H9 (cell line): ENCODE measurements at regions not wholly inside any gene's neighbourhood (a gene's known extent, or its start where the extent isn't known, plus 50 kb on each side); places are given as distances from the start of the nearest gene placed in this dataset.

Source experiments
- DNase-seq: peaks from one replicate; pipeline ENCODE4 v3.0.0-alpha.2; 2017
- H2AFZ ChIP-seq: one replicate; pipeline ENCODE4 v1.6.1; 2013; ENCODE audit warnings: mild to moderate bottlenecking, low read length, control low read depth, moderate library complexity
- H2AK5ac ChIP-seq: 2 replicates; pipeline ENCODE4 v1.6.1; 2013; ENCODE audit warnings: low read length, control low read depth, mixed read lengths; ENCODE audit not compliant: insufficient read length
- H2BK120ac ChIP-seq: one replicate; pipeline ENCODE4 v1.6.1; 2013; ENCODE audit warnings: low read depth, mild to moderate bottlenecking, low read length, control low read depth, inconsistent platforms; ENCODE audit not compliant: poor library complexity, severe bottlenecking
- H2BK12ac ChIP-seq: 2 replicates; pipeline ENCODE4 v1.6.1; 2013; ENCODE audit warnings: low read length, control low read depth, mixed read lengths, low read depth; ENCODE audit not compliant: insufficient read length
- H2BK15ac ChIP-seq: 2 replicates; pipeline ENCODE4 v1.6.1; 2013; ENCODE audit warnings: low read depth, low read length, control low read depth
- H2BK20ac ChIP-seq: one replicate; pipeline ENCODE4 v1.6.1; 2013; ENCODE audit warnings: low read depth, mild to moderate bottlenecking, low read length, control low read depth, inconsistent platforms; ENCODE audit not compliant: poor library complexity, severe bottlenecking
- H2BK5ac ChIP-seq: 2 replicates; pipeline ENCODE4 v1.6.1; 2013; ENCODE audit warnings: low read length, control low read depth, mixed read lengths; ENCODE audit not compliant: insufficient read length
- H3K14ac ChIP-seq: 2 replicates; pipeline ENCODE4 v1.6.1; 2013; ENCODE audit warnings: low read length, control low read depth; ENCODE audit not compliant: insufficient read depth
- H3K18ac ChIP-seq: 2 replicates; pipeline ENCODE4 v1.6.1; 2013; ENCODE audit warnings: low read depth, mild to moderate bottlenecking, mixed read lengths, low read length, control low read depth; ENCODE audit not compliant: insufficient read length
- H3K23ac ChIP-seq: 2 replicates; pipeline ENCODE4 v1.6.1; 2013; ENCODE audit warnings: low read length, control low read depth, mixed read lengths, low read depth; ENCODE audit not compliant: insufficient read length
- H3K23me2 ChIP-seq: 2 replicates; pipeline ENCODE4 v1.6.1; 2013; ENCODE audit warnings: low read depth, mild to moderate bottlenecking, mixed read lengths, low read length, control low read depth; ENCODE audit not compliant: insufficient read length, poor library complexity, severe bottlenecking
- H3K27ac ChIP-seq: 2 replicates; pipeline ENCODE4 v1.5.1; 2013; ENCODE audit warnings: low read length, control low read depth, mixed read lengths, low read depth; ENCODE audit not compliant: insufficient read length
- H3K27me3 ChIP-seq: 2 replicates; pipeline ENCODE4 v1.6.1; 2013; ENCODE audit warnings: low read length, control low read depth, inconsistent platforms; ENCODE audit not compliant: insufficient read depth
- H3K4ac ChIP-seq: 2 replicates; pipeline ENCODE4 v1.6.1; 2013; ENCODE audit warnings: low read depth, mild to moderate bottlenecking, control low read depth, inconsistent platforms, low read length, moderate library complexity
- H3K4me1 ChIP-seq: 2 replicates; pipeline ENCODE4 v1.6.1; 2013; ENCODE audit warnings: low read length, control low read depth, inconsistent platforms; ENCODE audit not compliant: insufficient read depth
- H3K4me2 ChIP-seq: 2 replicates; pipeline ENCODE4 v1.6.1; 2013; ENCODE audit warnings: low read length, control low read depth, mixed read lengths; ENCODE audit not compliant: insufficient read length, insufficient read depth
- H3K56ac ChIP-seq: 2 replicates; pipeline ENCODE4 v1.6.1; 2013; ENCODE audit warnings: low read depth, mild to moderate bottlenecking, mixed read lengths, low read length, control low read depth; ENCODE audit not compliant: insufficient read length
- H3K79me1 ChIP-seq: 2 replicates; pipeline ENCODE4 v1.6.1; 2013; ENCODE audit warnings: low read depth, mild to moderate bottlenecking, moderate library complexity, low read length, control low read depth, inconsistent platforms; ENCODE audit not compliant: insufficient read depth, poor library complexity, severe bottlenecking
- H3K79me2 ChIP-seq: 2 replicates; pipeline ENCODE4 v1.6.1; 2013; ENCODE audit warnings: low read length, control low read depth, inconsistent platforms; ENCODE audit not compliant: insufficient read depth
- H3K9ac ChIP-seq: 2 replicates; pipeline ENCODE4 v1.6.1; 2013; ENCODE audit warnings: low read length, control low read depth, mixed read lengths; ENCODE audit not compliant: insufficient read length; ENCODE audit errors: extremely low read depth
- H3K9me3 ChIP-seq: one replicate; pipeline ENCODE4 v1.6.1; 2013; ENCODE audit warnings: low read depth, low read length, inconsistent platforms; ENCODE audit not compliant: control insufficient read depth
- H3T11ph ChIP-seq: one replicate; pipeline ENCODE4 v1.6.1; 2013; ENCODE audit warnings: mild to moderate bottlenecking, low read length, control low read depth, inconsistent platforms
- H4K20me1 ChIP-seq: one replicate; pipeline ENCODE4 v1.6.1; 2013; ENCODE audit not compliant: control insufficient read depth, insufficient read length, insufficient read depth
- H4K5ac ChIP-seq: 2 replicates; pipeline ENCODE4 v1.6.1; 2013; ENCODE audit warnings: low read depth, mild to moderate bottlenecking, mixed read lengths, low read length, control low read depth; ENCODE audit not compliant: insufficient read length
- H4K8ac ChIP-seq: replicated peaks from 2 replicates; pipeline ENCODE4 v1.6.1; 2013; ENCODE audit warnings: low read length, control low read depth, mixed read lengths, low read depth; ENCODE audit not compliant: insufficient read length
- H4K91ac ChIP-seq: 2 replicates; pipeline ENCODE4 v1.6.1; 2013; ENCODE audit warnings: low read depth, mild to moderate bottlenecking, moderate library complexity, mixed read lengths, low read length, control low read depth; ENCODE audit not compliant: insufficient read length
- H3K27ac Mint-ChIP-seq, 3 experiments: 2 replicates in 2 of 3; 3 replicates in 1 of 3; pipeline ENCODE4 v1.8.0; 2020 to 2021; ENCODE audit warnings: mixed read lengths in 3 of 3, mild to moderate bottlenecking in 1 of 3, moderate library complexity in 1 of 3
- H3K27me3 Mint-ChIP-seq: 2 replicates; pipeline ENCODE4 v1.8.0; 2021; ENCODE audit warnings: low read depth, mild to moderate bottlenecking, moderate library complexity, mixed read lengths
- H3K36me3 Mint-ChIP-seq, 3 experiments: 2 replicates in 2 of 3; 3 replicates in 1 of 3; pipeline ENCODE4 v1.8.0; 2020 to 2021; ENCODE audit warnings: low read depth in 3 of 3, mixed read lengths in 3 of 3; ENCODE audit not compliant: insufficient read depth in 1 of 3
- H3K4me1 Mint-ChIP-seq, 2 experiments: 2 replicates each; pipeline ENCODE4 v1.8.0; 2020; ENCODE audit warnings: mixed read lengths in 2 of 2
- H3K4me3 Mint-ChIP-seq, 2 experiments: 2 replicates in 1 of 2; 3 replicates in 1 of 2; pipeline ENCODE4 v1.8.0; 2020 to 2021; ENCODE audit warnings: mild to moderate bottlenecking in 2 of 2, mixed read lengths in 2 of 2, moderate library complexity in 1 of 2
- H3K9me3 Mint-ChIP-seq, 2 experiments: 2 replicates in 1 of 2; 3 replicates in 1 of 2; pipeline ENCODE4 v1.8.0; 2020; ENCODE audit warnings: mild to moderate bottlenecking in 2 of 2, mixed read lengths in 2 of 2, moderate library complexity in 1 of 2
- WGBS: extraction: QIAGEN DNeasy Blood & Tissue Kit; methylation state at CpG from one replicate; pipeline ENCODE4 v1.1.7; 2013; ENCODE audit warnings: missing lambda C conversion rate, low lambda C conversion rate, mixed read lengths; ENCODE audit not compliant: insufficient read length; ENCODE audit errors: extremely low coverage; 5-methylcytosine and 5-hydroxymethylcytosine counted together
- TF ChIP-seq, protein P1 (sequence below): fragments of 200-600 bp; sonication (generic); conservative IDR thresholded peaks from 3 replicates; pipeline ENCODE4 v1.8.0; 2021; ENCODE audit warnings: antibody characterized with exemption, mild to moderate bottlenecking

DNA sequence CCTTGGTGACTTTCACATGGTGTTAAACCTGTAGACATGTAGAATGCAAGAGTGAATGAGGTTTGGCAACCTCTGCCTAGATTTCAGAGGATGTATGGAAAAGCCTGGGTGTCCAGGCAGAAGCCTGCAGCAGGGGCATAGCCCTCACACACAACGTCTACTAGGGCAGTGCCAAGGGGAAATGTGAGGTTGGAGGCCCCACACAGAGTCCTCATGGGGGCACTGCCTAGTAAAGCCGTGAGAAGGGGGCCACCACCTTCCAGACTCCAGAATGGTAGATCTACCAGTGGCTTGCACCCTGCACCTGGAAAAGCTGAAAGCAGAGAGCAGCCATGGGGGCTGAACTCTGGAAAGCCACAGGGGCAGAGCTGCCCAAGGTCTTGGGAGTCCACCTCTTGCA is 241.2 kb downstream of the KLF13 start:
- H2BK20ac ChIP-seq = no peak overlapping the region
- TF ChIP-seq, protein P1, sequence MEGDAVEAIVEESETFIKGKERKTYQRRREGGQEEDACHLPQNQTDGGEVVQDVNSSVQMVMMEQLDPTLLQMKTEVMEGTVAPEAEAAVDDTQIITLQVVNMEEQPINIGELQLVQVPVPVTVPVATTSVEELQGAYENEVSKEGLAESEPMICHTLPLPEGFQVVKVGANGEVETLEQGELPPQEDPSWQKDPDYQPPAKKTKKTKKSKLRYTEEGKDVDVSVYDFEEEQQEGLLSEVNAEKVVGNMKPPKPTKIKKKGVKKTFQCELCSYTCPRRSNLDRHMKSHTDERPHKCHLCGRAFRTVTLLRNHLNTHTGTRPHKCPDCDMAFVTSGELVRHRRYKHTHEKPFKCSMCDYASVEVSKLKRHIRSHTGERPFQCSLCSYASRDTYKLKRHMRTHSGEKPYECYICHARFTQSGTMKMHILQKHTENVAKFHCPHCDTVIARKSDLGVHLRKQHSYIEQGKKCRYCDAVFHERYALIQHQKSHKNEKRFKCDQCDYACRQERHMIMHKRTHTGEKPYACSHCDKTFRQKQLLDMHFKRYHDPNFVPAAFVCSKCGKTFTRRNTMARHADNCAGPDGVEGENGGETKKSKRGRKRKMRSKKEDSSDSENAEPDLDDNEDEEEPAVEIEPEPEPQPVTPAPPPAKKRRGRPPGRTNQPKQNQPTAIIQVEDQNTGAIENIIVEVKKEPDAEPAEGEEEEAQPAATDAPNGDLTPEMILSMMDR = no peak
- no peak overlapping the region for H3K27ac ChIP-seq
- H3K18ac ChIP-seq = no peak overlapping the region
- no peaks in the 10 kb centered on the region for H3K79me2 ChIP-seq
- H3K4me1 ChIP-seq = no peaks in the 10 kb centered on the region
- no peak overlapping the region for H3K23ac ChIP-seq
- H3T11ph ChIP-seq = no peak overlapping the region
- H3K27me3 ChIP-seq = no peaks in the 10 kb centered on the region
- no peak overlapping the region for H2AK5ac ChIP-seq
- no peak overlapping the region for H2BK12ac ChIP-seq
- H3K9me3 Mint-ChIP-seq = peaks cover 10 to 20% of the 10 kb centered on the region in 2 experiments; a peak in 4 of 5 replicates
- H3K23me2 ChIP-seq = no peaks in the 10 kb centered on the region
- WGBS = no CpG with 5 or more reads among the region's 2 CpGs
- H3K56ac ChIP-seq = no peak overlapping the region
- no peak overlapping the region for H4K5ac ChIP-seq
- H3K9me3 ChIP-seq = no peaks in the 10 kb centered on the region
- no peak overlapping the region for H3K4ac ChIP-seq
- no peak overlapping the region for H2AFZ ChIP-seq
- H3K9ac ChIP-seq = no peak overlapping the region
- H2BK120ac ChIP-seq = no peak overlapping the region
- no peak overlapping the region for H3K4me2 ChIP-seq
- no peak overlapping the region for H2BK5ac ChIP-seq
- no peak overlapping the region for H4K91ac ChIP-seq
- H3K4me1 Mint-ChIP-seq = peaks cover 3% of the 10 kb centered on the region in 2 experiments; a peak in 2 of 4 replicates
- no peak overlapping the region for H3K27ac Mint-ChIP-seq
- H4K8ac ChIP-seq = no peak overlapping the region
- DNase-seq = no peak
- H3K14ac ChIP-seq = no peak overlapping the region
- H2BK15ac ChIP-seq = no peak overlapping the region
- H3K4me3 Mint-ChIP-seq = no peak overlapping the region
- H3K79me1 ChIP-seq = no peaks in the 10 kb centered on the region
- no peaks in the 10 kb centered on the region for H4K20me1 ChIP-seq
- H3K27me3 Mint-ChIP-seq = no peaks in the 10 kb centered on the region; the same call in 1 of the 2 replicates
- H3K36me3 Mint-ChIP-seq = peaks cover 11 to 20% (median 19%) of the 10 kb centered on the region in 3 experiments; a peak in 6 of 7 replicates
